Inferior parietal cortex (tissue), 1 donor: ENCODE measurements at regions not wholly inside any gene's neighbourhood (a gene's known extent, or its start where the extent isn't known, plus 50 kb on each side); places are given as distances from the start of the nearest gene placed in this dataset.
A peak's percentile ranks its signal among the peaks of the same experiment; 100 is the strongest.

Experiments used
- DNase-seq: peaks from one replicate; pipeline ENCODE4 v3.0.0-alpha.2; 2016; ENCODE audit errors: extremely low spot score

GRCh38 chr2:64704161-64704560 is 50.4 kb upstream of the SERTAD2 start:
- DNase-seq: no peak

- no peak for DNase-seq
These were observed 51.3 kb upstream of the SERTAD2 start for GRCh38 chr2:64704996-64705395.

GRCh38 chr2:64707276-64707675 is 53.6 kb upstream of the SERTAD2 start:
- no peak for DNase-seq

GRCh38 chr2:64708829-64709228 is 55.1 kb upstream of the SERTAD2 start:
- DNase-seq: no peak

- DNase-seq: no peak
These were observed 57.6 kb upstream of the SERTAD2 start for GRCh38 chr2:64711252-64711800.

- DNase-seq: no peak
These were observed 60.0 kb upstream of the SERTAD2 start for GRCh38 chr2:64713686-64714085.

GRCh38 chr2:64716569-64716968 is 62.9 kb upstream of the SERTAD2 start:
- peak; percentile 68 for DNase-seq

- no peak for DNase-seq
These were observed 64.7 kb upstream of the SERTAD2 start for GRCh38 chr2:64718250-64718885.

- DNase-seq: no peak
These were observed 67.0 kb upstream of the SERTAD2 start for GRCh38 chr2:64720535-64721319.

- DNase-seq: no peak
These were observed 67.6 kb upstream of the SERTAD2 start for GRCh38 chr2:64721320-64721623.

- no peak for DNase-seq
These were observed 68.8 kb upstream of the SERTAD2 start for GRCh38 chr2:64722291-64723044.

- DNase-seq: no peak
These were observed 73.5 kb upstream of the SERTAD2 start for GRCh38 chr2:64727013-64727767.

- no peak for DNase-seq
These were observed 74.2 kb upstream of the SERTAD2 start for GRCh38 chr2:64727843-64728463.

- peak; percentile 73 for DNase-seq
These were observed 77.0 kb upstream of the SERTAD2 start for GRCh38 chr2:64730551-64731262.

GRCh38 chr2:64731263-64731643 is 77.5 kb upstream of the SERTAD2 start:
- DNase-seq: no peak

- no peak for DNase-seq
These were observed 78.0 kb upstream of the SERTAD2 start for GRCh38 chr2:64731746-64732145.

- no peak for DNase-seq
These were observed 78.4 kb upstream of the SERTAD2 start for GRCh38 chr2:64732146-64732545.

GRCh38 chr2:64735504-64735903 is 81.8 kb upstream of the SERTAD2 start:
- DNase-seq: no peak

GRCh38 chr2:64737547-64737946 is 83.8 kb upstream of the SERTAD2 start:
- DNase-seq: no peak

GRCh38 chr2:64738026-64738425 is 84.3 kb upstream of the SERTAD2 start:
- DNase-seq: no peak

GRCh38 chr2:64742678-64743077 is 89.0 kb upstream of the SERTAD2 start:
- no peak for DNase-seq
